Astrocyte (in vitro differentiated cells and primary cell): ENCODE measurements at regions not wholly inside any gene's neighbourhood (a gene's known extent, or its start where the extent isn't known, plus 50 kb on each side); places are given as distances from the start of the nearest gene placed in this dataset.

Experiments used
- EZH2 ChIP-seq: IDR thresholded peaks from 2 replicates; pipeline ENCODE4 v1.6.1; 2012; ENCODE audit warnings: mild to moderate bottlenecking, low read length, inconsistent platforms; ENCODE audit not compliant: insufficient read depth
- TF ChIP-seq, protein P1 (sequence below): IDR thresholded peaks from 2 replicates; pipeline ENCODE4 v1.5.1; 2011; ENCODE audit warnings: low read depth, mild to moderate bottlenecking, inconsistent platforms, low read length, moderate library complexity; ENCODE audit not compliant: insufficient read depth

DNA sequence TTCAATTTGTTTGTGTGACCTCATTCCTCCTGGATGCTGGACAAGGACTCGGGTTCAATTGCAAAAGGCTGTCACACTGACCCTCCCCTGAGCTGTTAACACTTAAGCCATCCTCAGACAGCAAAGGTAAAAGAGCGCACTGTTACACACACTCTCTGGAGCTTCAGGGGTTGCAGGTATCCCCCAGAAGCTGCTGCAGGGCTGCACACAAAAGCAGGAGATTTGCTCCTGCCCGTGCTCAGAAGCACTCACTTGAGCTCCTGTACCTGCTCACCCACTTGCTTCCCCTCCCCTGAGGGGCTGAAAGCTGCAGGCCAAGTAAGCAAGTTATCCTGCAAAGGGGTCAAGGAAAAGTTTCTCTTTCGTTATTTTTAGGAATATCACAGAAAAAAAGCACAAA is 886.2 kb upstream of the ZWINT start:
- TF ChIP-seq, protein P1, sequence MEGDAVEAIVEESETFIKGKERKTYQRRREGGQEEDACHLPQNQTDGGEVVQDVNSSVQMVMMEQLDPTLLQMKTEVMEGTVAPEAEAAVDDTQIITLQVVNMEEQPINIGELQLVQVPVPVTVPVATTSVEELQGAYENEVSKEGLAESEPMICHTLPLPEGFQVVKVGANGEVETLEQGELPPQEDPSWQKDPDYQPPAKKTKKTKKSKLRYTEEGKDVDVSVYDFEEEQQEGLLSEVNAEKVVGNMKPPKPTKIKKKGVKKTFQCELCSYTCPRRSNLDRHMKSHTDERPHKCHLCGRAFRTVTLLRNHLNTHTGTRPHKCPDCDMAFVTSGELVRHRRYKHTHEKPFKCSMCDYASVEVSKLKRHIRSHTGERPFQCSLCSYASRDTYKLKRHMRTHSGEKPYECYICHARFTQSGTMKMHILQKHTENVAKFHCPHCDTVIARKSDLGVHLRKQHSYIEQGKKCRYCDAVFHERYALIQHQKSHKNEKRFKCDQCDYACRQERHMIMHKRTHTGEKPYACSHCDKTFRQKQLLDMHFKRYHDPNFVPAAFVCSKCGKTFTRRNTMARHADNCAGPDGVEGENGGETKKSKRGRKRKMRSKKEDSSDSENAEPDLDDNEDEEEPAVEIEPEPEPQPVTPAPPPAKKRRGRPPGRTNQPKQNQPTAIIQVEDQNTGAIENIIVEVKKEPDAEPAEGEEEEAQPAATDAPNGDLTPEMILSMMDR = no peak
- TF ChIP-seq EZH2 = no peak
